ENCODE measurements at regions not wholly inside any gene's neighbourhood (a gene's known extent, or its start where the extent isn't known, plus 50 kb on each side); places are given as distances from the start of the nearest gene placed in this dataset.

DNA sequence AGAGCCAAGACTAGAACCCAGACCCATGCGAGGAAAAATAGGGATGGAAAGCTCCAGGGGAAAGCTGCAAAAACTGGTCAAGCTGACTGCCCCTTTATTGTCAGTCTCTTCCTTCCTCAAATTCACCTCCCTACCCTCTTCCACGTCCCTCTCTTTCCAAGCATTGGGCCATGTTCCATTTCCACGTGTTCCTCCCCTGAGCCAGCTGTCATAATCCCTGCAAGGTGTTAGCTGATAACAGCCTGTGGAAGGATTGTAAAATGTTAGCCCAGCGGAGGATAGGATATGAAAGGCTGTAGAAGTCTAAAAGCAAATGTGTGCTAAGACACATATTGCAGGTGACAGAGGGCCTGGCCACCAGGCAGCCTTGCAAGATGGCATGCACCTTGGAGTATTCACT lies 88.0 kb upstream of the MAX start:
- TF ChIP-seq POLR2AphosphoS5 (IDR thresholded peaks at IDR 0.05; ENCODE audit: low read depth, low read length) = no peak
- TF ChIP-seq TAF1 (IDR thresholded peaks at IDR 0.05; ENCODE audit: borderline replicate concordance, low read depth, low read length) = no peak
- no peak for TF ChIP-seq POLR2A (IDR thresholded peaks at IDR 0.05; ENCODE audit: low read depth, low read length)
- no peak for DNase-seq (ENCODE audit: insufficient read length)
- FAIRE-seq = peak; percentile 46

DNA sequence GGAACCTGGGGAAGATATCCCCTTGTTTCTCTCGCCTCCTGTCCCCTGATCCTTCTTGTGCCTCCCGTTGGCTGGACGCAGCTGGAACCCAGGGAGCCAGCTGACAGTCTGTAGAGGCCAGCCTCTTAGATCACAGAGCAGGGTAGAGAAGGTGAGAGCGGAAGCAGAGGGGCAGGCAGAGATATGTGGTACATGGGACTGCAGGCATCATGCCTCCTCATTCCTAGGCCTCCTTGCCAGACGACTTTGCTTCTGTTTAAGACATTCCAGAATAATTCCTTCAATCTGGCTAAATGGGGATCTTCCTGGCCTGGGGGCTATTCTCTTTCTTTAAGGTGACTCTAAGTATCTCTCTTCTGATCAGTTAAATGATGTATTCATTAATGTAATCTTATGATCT lies 89.4 kb upstream of the MAX start:
- DNase-seq (ENCODE audit: insufficient read length) (no peak), FAIRE-seq (no peak)
- TF ChIP-seq POLR2AphosphoS5 (IDR thresholded peaks at IDR 0.05; ENCODE audit: low read depth, low read length) (no peak), TAF1 (IDR thresholded peaks at IDR 0.05; ENCODE audit: borderline replicate concordance, low read depth, low read length) (no peak), POLR2A (IDR thresholded peaks at IDR 0.05; ENCODE audit: low read depth, low read length) (no peak)

DNA sequence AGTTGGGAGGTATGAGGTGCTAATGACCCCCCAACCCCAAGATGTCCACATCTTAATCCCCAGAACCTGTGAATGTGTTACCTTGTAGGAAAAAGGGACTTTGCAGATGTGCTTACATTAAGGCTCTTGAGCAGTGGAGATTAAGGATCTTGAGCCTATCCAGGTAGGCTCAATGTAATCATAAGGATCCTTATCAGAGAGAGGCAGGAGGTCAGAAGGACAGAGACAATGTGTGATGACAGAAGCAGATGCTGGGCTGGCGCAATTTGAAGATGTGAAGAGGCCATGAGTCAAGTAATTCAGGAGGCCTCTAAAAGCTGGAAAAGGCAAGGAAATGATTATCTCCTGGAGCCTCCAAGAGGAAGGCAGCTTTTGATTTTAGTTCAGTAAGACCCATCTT lies 90.4 kb upstream of the MAX start:
- TF ChIP-seq TAF1 (IDR thresholded peaks at IDR 0.05; ENCODE audit: borderline replicate concordance, low read depth, low read length) (no peak), POLR2AphosphoS5 (IDR thresholded peaks at IDR 0.05; ENCODE audit: low read depth, low read length) (no peak), POLR2A (IDR thresholded peaks at IDR 0.05; ENCODE audit: low read depth, low read length) (no peak)
- DNase-seq (ENCODE audit: insufficient read length) (no peak), FAIRE-seq (peak; percentile 17)

DNA sequence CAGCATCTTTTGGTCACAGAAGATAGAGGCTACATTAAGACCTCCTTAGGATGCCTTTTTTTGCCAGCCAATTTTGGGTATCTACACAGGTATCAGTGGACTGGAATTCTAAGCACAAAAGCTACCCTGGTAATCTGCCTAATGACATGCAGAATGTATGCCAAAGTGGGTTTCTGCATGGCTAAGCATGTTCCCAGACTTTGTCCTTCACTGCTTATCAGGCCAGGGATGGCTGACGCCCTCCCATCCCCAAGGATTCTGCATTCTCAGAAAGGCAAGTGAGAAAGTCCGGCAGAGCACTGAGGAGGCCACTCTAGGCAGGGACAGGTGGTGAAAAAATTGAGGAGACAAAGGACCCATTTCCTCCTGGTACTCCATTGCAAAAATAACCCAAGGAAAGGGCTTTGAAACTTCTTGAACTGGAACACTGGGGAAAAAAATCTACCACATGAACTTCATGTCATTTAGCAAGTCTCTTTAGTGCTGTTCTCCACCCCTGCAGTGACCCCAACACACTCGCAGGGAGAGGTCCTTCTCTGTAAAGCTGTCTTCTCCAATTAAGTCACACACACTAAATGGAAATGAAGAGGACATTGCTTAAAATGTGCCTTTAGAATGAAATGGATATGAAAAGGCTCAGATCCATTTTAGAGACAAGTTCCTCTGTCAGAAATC lies 91.7 kb upstream of the MAX start:
- FAIRE-seq (peak; percentile 86), DNase-seq (ENCODE audit: insufficient read length) (no peak)
- no peak for TF ChIP-seq TAF1 (IDR thresholded peaks at IDR 0.05; ENCODE audit: borderline replicate concordance, low read depth, low read length)
- TF ChIP-seq POLR2A (IDR thresholded peaks at IDR 0.05; ENCODE audit: low read depth, low read length) = no peak
- no peak; the same call in 1 of the 2 replicates for TF ChIP-seq POLR2AphosphoS5 (IDR thresholded peaks at IDR 0.05; ENCODE audit: low read depth, low read length)

DNA sequence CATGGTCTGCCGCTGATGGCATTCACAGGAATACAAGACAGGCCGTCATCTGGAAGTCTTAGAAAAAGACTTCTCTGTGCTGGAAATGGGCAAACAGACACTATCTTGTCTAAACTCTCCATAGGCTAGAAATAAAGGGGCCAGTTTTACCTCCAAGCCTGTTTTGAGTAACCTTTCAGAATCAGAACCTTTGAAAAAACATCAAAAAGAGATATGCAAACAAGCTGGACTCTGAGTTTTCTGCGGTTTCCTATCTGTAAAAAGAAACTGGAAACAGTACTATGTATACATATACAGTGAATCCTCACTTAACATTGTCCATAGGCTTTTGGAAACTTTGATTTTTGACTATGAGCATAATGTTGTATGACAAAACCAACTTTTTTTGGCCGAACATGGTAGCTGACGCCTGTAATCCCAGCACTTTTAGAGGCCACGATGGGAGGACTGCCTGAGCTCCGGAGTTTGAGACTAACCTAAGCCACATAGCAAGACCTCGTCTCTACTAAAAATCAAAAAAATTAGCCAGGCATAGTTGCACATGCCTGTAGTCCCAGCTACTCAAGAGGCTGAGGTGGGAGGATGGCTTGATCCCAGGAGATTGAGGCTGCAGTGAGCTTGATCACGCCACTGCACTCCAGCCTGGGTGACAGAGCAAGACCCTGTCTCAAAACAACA lies 92.9 kb upstream of the MAX start:
- peak; percentile 68 for FAIRE-seq
- DNase-seq (ENCODE audit: insufficient read length) = no peak
- TF ChIP-seq POLR2AphosphoS5 (IDR thresholded peaks at IDR 0.05; ENCODE audit: low read depth, low read length) (peak; percentile 41; the same call in 1 of the 2 replicates), TAF1 (IDR thresholded peaks at IDR 0.05; ENCODE audit: borderline replicate concordance, low read depth, low read length) (no peak), POLR2A (IDR thresholded peaks at IDR 0.05; ENCODE audit: low read depth, low read length) (peak; percentile 47; the same call in 1 of the 2 replicates)

DNA sequence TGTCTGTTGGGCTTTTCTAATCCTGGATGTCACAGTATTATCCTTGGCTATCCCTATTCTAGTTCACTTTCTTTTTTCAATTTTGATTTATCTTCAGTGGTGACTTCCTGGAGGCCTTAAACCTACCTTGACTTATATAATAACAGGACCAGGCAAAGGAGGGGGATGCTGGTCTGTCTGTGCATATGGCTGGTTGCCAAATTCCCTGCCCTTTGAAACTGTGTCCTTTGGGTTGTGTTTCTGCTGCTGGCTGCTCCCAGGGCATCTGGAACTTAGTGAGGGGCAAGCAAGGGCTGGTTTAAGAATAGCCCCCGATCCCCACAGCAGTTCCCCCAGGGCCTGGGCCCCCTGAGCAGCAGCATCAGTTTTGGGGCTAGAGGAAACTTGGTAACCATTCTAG lies 96.0 kb upstream of the MAX start:
- DNase-seq (ENCODE audit: insufficient read length) (no peak), FAIRE-seq (no peak)
- no peak for TF ChIP-seq POLR2A (IDR thresholded peaks at IDR 0.05; ENCODE audit: low read depth, low read length)
- no peak for TF ChIP-seq TAF1 (IDR thresholded peaks at IDR 0.05; ENCODE audit: borderline replicate concordance, low read depth, low read length)
- TF ChIP-seq POLR2AphosphoS5 (IDR thresholded peaks at IDR 0.05; ENCODE audit: low read depth, low read length) = no peak

DNA sequence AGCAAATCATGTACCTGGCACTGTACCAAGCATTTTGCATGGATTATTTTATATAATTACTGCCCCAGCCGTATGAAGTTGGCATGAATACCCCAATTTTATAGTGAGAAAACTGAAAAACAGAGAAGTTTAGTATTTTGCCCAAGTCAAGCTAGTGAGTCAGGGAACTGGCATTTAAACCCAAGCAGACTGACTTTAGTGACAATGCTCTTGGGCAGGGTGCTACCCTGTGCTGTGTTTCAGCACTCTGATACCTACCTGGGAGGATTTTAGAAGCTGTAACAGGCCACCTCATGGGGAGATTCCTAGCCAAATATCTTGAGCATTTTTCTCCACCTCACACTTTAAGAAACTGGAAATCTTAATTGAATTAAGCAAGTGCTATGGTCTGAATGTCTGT lies 98.1 kb upstream of the MAX start:
- FAIRE-seq (no peak), DNase-seq (ENCODE audit: insufficient read length) (no peak)
- no peak for TF ChIP-seq TAF1 (IDR thresholded peaks at IDR 0.05; ENCODE audit: borderline replicate concordance, low read depth, low read length)
- no peak for TF ChIP-seq POLR2AphosphoS5 (IDR thresholded peaks at IDR 0.05; ENCODE audit: low read depth, low read length)
- TF ChIP-seq POLR2A (IDR thresholded peaks at IDR 0.05; ENCODE audit: low read depth, low read length) = no peak

DNA sequence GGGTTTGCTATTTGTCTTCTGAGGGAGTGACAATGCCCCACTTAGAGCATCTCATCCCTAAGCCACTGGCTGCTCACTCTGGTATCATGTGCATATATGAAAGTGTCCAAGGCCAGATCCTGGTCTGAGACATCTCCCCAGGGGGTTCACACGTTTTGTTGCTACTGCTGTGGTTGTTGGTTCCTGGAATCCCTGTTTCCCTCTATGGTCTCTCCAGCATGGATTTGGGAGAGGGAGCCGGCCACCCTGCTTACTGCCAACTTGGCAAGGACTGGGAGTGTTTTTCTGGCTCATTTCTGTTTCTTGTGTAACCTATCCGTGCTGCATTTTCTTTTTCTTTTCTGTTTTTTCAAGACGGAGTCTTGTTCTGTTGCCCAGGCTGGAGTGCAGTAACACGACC lies 101.3 kb upstream of the MAX start:
- TF ChIP-seq TAF1 (IDR thresholded peaks at IDR 0.05; ENCODE audit: borderline replicate concordance, low read depth, low read length) (no peak), POLR2AphosphoS5 (IDR thresholded peaks at IDR 0.05; ENCODE audit: low read depth, low read length) (no peak), POLR2A (IDR thresholded peaks at IDR 0.05; ENCODE audit: low read depth, low read length) (no peak)
- no peak for FAIRE-seq
- no peak for DNase-seq (ENCODE audit: insufficient read length)

DNA sequence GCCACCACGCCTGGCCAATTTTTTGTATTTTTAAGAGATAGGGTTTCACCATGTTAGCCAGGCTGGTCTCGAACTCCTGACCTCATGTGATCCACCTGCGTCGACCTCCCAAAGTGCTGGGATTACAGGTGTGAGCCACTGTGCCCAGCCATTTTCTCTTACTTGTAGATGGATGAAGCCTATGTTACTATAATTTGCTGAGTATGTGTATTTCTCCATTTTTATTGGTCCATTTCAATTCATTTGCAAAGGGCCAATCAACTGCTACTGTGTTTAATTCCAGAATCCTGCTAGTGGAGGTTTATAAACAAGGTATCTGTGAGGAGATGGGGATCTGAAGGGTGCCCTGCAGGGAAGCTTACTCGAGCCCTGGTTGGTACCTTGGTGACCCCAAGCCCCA lies 101.7 kb upstream of the MAX start:
- DNase-seq (ENCODE audit: insufficient read length) = no peak
- no peak for FAIRE-seq
- no peak for TF ChIP-seq POLR2A (IDR thresholded peaks at IDR 0.05; ENCODE audit: low read depth, low read length)
- TF ChIP-seq POLR2AphosphoS5 (IDR thresholded peaks at IDR 0.05; ENCODE audit: low read depth, low read length) = no peak
- TF ChIP-seq TAF1 (IDR thresholded peaks at IDR 0.05; ENCODE audit: borderline replicate concordance, low read depth, low read length) = no peak

DNA sequence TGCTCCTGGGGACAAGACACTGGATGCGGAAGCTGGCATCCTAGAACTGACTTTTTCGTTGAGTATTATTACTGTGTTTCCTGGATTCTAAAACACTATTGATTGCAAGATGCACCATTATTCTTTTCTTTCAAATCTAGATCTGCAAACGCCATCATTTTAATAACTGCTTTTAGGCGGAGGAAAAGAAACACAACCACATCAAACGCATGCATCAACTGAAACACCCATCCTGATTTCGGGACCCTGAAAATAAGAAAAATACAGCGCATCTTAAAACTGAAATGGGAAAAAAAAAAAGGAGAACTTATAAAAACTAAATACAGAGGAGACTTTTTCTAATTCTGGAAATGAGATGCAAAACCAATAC lies 103.7 kb upstream of the MAX start:
- TF ChIP-seq POLR2A (IDR thresholded peaks at IDR 0.05; ENCODE audit: low read depth, low read length) (no peak), POLR2AphosphoS5 (IDR thresholded peaks at IDR 0.05; ENCODE audit: low read depth, low read length) (no peak), TAF1 (IDR thresholded peaks at IDR 0.05; ENCODE audit: borderline replicate concordance, low read depth, low read length) (no peak)
- FAIRE-seq = no peak
- DNase-seq (ENCODE audit: insufficient read length) = no peak

DNA sequence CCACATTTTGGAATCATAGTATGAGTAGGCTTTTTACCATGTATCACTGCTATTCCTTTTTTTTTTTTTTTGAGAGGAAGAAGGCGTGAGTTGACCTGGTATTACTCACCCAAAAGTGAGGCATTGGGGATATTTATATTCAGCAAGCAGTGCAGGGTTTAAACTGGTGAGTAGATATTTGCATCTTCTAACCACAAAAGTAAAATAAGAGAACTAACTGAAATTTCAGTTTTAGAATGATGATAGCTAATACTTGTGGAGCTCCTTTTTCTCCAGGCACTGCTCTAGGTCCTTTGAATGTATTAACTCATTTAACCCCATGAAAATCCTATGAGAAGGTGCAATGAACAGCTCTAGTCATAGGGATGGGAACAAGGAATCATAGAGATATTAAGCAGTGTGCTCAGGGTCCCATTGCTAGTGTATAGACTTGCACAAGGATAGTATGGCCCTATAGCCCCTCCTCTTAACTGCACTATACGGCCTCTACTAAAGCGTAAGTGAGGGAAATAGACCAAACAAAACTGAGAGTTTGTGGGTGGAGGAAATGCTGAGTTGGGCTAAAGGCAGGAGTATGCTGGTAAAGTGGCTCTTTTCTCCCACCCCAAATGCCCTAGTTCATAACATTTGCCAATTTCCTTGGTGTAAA lies 104.3 kb upstream of the MAX start:
- TF ChIP-seq POLR2AphosphoS5 (IDR thresholded peaks at IDR 0.05; ENCODE audit: low read depth, low read length) (peak; percentile 48; the same call in 1 of the 2 replicates), TAF1 (IDR thresholded peaks at IDR 0.05; ENCODE audit: borderline replicate concordance, low read depth, low read length) (no peak), POLR2A (IDR thresholded peaks at IDR 0.05; ENCODE audit: low read depth, low read length) (peak; percentile 77)
- no peak for DNase-seq (ENCODE audit: insufficient read length)

More for the DNA sequence above, 104.3 kb upstream of the MAX start:
- peak; percentile 83 for FAIRE-seq
